ENCODE measurements at regions not wholly inside any gene's neighbourhood (a gene's known extent, or its start where the extent isn't known, plus 50 kb on each side); places are given as distances from the start of the nearest gene placed in this dataset.
"Not testable (repeated sequence)": the region's sequence is repeated elsewhere in the genome, so short reads cannot be mapped to it uniquely, and the experiment has no call there.

DNA sequence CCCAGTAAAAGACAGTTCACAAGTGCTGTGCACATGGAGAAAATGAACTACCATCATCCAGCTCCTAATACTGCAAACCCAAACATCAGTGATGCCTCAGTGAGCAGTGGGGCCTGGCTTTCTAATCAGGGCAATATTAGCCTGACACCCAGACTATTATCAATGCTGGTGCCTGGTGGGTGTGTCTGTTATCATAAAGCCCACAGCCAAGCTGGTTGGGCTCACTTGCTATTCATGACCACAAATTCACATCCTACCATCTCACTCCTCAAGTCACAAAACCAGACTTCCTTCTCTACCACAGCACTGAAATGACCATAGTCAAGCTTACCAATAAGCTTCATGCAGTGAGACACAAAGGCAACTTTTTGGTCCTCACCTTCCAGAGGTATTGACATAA is 180.8 kb upstream of the PLN start:
- intact Hi-C loops (cut with DNase I): no loop called here

DNA sequence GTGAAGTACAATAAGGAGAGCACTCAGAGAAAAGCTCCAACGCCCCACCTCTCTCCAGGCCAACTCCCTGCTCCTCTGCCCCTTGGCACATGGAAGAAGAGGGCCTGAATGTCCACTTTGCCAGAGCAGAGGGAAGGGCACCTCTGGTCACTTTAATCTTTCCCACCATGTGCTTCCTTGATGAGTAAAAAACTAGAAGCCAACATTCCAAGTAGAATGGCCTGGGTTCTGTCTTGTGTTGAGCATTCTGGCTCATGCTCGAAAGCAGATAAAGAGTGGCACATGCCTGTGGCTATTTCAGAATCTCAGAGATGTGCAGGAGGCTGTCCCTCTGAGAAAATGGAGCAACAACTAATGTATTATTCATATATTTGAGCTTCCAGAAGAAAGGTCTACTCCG is 177.4 kb upstream of the PLN start:
- DNase-seq (ENCODE audit: low spot score) (no peak), ATAC-seq (no peak)
- intact Hi-C loops (cut with DNase I): no loop called here

More for the DNA sequence above, 180.8 kb upstream of the PLN start:
- no peak for DNase-seq (ENCODE audit: low spot score)
- no peak for ATAC-seq

DNA sequence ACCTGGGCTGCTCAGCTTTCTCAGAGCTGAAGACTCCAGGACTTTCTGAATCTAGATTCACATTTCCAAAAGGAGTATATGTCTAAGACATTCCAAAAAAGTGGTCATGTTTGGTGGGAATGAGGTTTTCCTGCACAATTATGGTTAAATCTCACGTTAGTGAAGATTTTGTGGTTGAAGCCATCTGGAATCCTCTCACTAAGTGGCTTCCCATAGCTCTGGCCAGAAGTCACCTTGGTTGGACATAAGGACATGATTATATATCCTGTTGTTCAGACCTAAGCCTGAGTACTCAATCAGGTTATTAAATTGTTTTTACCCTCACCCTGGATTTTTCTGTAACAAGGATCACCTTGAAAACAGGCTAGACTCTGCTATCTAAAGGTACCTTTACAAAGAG is 176.1 kb upstream of the PLN start:
- no peak for ATAC-seq
- intact Hi-C loops (cut with DNase I): no loop called here
- no peak for DNase-seq (ENCODE audit: low spot score)

DNA sequence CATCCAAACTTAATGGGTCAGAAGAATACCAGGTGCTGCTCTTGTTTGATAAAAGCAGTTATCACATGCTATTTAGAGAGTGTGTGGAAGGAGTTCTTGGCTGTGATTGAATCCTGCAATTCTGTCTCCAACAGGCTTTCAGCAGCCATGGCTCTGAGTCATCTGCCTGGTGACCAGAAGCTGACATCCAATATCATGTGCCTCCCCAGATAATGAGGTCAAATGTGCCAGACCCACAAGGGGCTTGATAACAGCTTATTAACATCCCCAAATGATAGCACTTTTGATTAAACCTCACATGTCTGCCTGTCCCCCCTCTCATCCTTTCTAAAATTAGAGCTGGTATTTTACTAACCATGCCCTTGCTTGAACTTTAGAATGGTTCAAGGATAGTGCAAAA is 175.7 kb upstream of the PLN start:
- intact Hi-C loops (cut with DNase I): no loop called here
- ATAC-seq (peak; percentile 75), DNase-seq (ENCODE audit: low spot score) (no peak)

DNA sequence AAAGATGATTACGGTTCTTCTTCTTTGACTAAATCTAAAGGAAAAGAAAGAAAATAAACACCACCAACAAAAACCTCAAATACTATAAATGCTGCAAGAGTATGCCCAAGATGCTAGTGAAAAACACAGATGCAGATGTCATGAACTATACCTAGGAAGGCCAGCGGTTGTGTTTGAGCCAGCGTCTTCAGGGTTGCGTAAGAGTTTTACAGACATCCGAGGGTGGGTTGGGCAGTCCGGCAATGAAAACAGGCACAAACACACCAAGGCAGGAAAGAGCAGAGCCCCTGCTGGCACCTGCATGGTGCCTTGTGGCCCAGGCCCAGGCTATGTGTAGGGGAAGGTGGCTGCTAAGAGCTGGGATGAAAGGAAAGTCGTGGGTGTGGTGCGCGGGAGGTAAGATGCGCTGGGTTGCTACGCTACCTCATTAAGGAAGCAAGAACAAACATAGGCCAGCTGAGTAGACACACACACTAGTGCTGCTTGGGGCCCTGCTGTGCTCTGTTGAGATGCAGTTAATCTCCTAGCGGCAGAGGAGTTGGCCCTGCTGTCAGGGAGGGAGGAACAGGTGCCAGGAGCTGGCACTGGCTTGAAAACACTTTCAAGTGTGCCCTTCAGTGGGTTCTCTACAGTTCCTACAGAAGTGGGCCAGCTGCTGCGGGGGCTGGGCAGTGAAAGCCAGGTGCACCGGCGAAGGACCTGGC is 170.2 kb upstream of the PLN start:
- peak; percentile 38 for ATAC-seq
- intact Hi-C loops (cut with DNase I): no loop called here
- no peak for DNase-seq (ENCODE audit: low spot score)

DNA sequence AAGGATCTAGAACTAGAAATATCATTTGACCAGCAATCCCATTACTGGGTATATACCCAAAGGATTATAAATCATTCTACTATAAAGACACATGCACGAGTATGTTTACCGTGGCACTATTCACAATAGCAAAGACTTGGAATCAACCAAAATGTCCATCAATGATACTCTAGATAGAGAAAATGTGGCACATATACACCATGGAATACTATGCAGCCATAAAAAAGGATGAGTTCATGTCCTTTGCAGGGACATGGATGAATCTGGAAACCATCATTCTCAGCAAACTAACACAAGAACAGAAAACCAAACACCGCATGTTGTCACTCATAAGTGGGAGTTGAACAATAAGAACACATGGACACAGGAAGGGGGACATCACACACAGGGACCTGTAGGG is 167.5 kb upstream of the PLN start:
- ATAC-seq; intact Hi-C loops (cut with DNase I); DNase-seq (ENCODE audit: low spot score): not testable (repeated sequence)

DNA sequence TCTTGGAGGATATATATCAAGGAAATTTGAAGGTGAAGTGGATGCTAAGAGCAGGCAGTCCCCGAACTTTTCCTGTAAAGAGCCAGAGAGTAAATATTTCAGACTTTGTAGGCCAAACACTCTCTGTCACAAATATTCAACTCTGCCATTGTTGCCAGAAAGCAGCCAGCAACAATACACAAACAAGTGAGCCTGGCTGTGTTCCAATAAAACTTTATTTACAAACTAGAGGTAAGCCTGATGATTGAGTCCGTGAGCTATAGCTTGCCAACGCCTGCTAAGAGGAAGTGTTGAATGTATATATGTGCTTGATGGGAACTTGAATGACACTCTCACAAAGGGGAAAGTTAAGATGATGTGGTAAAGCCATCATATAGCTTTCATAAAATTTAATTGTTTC is 166.0 kb upstream of the PLN start:
- DNase-seq (ENCODE audit: low spot score) (no peak), ATAC-seq (no peak)
- intact Hi-C loops (cut with DNase I): no loop called here

DNA sequence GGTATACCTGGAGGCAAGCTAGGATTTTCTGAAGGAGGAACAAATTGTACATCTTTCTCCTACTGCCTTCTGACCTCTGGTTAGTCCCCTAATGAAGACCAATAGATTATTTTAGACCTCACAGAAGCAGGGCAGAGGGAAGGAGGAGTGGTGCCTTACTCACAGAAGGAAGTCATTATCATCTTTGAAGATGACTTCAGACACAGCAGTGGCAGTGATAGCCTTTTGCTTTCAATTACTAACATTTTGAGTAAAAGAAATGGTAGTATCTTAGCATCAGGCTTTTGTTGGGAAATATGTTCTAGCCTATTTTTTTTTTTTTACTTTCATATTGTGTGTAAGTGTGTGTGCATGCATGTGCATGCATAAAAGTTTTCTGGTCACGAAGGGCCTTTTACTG is 164.2 kb upstream of the PLN start:
- DNase-seq (ENCODE audit: low spot score) (no peak), ATAC-seq (no peak)
- intact Hi-C loops (cut with DNase I): no loop called here

DNA sequence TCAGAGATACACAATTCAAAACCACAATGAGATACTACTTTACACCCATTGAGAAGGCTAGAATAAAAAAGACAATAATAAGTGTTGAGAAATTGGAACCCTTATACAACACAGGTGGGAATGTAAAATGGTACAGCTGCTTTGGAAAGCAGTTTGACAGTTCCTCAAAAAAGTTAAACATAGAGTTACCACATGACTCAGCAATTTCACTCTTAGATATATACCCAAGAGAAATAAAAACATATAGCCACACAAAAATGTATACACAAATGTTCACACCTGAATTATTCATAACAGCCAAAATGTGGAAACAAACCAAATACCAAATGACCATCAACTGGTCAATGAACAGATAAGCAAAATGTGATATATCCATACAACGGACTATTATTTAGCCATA is 161.1 kb upstream of the PLN start:
- ATAC-seq: no peak
- intact Hi-C loops (cut with DNase I): no loop called here
- DNase-seq (ENCODE audit: low spot score): no peak

DNA sequence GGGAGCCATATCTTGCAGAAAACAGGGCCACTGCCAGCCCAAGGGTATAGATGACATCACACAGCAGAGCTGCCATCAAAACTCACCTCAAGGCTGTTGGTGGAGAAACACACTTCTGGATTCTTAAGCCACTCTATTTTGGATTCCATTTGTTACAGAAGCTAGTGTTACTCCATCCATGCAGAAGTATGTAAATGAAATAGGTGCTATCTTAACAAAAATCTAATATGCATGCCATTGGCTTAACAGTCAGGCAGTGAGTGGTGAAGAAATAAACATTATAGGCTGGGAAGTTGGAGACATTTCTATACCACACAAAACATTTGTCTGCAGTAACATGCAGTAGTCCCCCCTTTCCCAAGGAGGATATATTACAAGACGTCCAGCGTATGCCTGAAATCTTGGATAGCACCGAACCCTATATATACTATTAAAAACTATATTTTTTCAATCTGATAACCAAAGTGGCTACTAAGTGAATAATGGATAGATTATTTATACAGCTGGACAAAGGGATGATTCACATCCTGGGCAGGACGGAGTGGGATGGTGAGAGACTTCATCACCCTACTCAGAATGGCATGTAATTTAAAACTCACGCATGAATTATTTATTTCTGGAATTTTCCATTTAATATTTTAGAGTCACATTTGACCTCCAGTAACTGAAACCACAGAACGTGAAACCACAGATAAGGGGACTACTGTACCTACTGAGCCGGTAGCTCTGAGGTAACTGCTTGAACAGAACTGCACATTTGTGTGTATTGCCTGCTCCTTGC is 160.0 kb upstream of the PLN start:
- ATAC-seq (no peak), DNase-seq (ENCODE audit: low spot score) (no peak)
- intact Hi-C loops (cut with DNase I): no loop called here

DNA sequence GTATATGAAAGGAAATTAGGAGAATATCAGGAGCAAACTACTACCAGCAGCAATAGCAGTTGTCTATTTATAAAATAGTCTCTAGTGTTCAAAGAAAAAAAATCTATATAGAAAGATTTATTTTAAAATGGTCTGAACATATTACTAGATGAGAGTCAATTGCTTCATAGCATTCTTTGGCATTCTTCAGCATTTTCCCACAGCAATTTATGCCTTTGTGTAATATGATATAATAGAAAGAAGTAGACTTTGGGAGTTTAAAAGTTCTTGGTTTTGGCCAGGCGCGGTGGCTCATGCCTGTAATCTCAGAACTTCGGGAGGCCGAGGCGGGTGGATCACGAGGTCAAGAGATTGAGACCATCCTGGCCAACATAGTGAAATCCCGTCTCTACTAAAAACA is 157.0 kb upstream of the PLN start:
- no peak for DNase-seq (ENCODE audit: low spot score)
- no peak for ATAC-seq
- intact Hi-C loops (cut with DNase I): no loop called here

DNA sequence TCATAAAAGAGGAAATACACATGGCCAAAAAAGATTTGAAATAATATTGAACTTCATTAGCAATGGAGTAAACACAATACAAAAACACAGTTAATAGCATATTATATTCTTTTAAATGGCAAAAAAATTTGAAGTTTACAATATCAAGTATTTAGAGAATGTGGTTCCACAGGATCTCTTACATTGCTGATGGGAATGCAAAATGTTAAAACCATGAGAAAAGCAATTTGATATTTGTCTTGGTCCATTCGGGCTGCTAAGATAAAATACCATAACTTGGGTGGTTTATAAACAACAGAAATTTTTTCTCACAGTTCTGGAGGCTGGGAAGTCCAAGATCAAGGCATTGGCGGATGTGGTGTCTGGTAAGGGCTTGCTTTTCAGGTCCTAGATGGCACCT is 154.0 kb upstream of the PLN start:
- intact Hi-C loops (cut with DNase I): no loop called here
- ATAC-seq (no peak), DNase-seq (ENCODE audit: low spot score) (no peak)

DNA sequence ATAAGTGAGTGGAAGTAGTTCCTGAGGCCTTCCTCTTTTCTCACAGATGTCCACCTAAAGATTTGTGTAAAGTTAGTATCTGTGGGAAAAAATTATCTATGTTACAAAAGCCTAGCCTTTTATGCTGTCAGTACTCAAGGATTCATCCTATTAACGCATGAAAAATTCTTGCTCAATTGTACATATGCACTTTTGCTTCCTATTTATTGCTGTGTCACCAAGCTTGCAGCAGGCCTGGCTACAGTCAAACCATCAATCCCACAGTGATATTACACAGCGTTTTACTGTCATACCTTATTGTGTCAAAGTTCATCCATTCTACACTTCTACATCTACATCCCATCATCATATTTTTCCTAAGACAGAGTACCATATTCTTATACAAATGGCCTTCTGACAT is 151.1 kb upstream of the PLN start:
- DNase-seq (ENCODE audit: low spot score) (no peak), ATAC-seq (no peak)
- intact Hi-C loops (cut with DNase I): no loop called here

DNA sequence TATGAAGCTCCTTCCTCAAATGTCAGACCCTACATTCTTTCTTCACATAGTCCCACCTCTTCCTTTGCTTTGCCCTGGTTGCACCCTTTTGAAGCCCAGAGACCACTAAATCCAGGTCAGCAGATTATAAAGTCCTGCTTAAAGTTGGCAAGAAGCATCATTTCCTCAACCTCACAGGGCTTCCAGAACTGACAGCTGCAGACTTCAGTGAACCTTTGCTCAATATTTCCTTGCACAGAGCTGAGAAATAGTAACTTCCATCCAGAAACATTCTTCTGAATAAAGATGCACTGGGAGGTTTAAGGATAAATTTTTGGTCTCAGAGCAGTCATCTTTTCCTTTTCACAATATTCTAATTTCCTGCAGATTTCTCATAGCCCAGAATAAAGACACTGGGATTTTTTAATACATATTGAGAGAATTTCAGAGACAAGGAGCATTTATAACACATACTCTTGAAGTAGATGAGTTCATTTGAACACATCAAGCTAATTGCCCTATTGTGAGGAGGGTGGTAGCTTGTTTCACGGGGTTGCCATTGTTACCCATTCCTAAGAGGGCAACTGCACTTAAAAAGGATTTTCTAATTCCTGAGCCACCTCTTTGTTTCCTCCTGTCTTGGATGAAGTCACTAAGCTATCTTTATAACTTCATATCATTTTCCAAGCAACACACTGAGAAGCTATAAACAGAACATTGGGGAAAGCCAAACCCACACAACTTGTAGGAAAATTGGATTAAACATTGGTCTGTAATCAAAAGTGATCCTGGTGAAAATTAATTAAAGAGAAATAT is 150.2 kb upstream of the PLN start:
- DNase-seq (ENCODE audit: low spot score) (no peak), ATAC-seq (no peak)
- intact Hi-C loops (cut with DNase I): no loop called here

DNA sequence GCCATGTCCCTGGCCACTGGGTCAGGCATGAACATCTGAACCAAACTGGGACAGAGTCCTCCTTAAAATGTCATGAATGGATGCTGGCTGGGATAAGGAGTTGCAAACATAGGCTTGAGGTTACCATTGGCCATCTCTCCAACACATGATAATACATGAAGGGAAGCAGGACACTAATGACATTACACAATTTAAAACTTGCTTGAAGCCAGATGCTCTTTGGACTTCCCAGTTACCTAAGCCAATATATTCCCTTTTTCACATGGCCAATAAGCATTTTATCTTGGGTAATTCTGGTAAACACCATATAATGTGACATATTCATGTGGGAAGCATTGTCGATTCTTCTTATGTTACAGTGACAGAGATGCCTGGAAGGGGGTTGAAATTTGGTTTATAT is 148.0 kb upstream of the PLN start:
- intact Hi-C loops (cut with DNase I): no loop called here
- DNase-seq (ENCODE audit: low spot score) (no peak), ATAC-seq (no peak)

DNA sequence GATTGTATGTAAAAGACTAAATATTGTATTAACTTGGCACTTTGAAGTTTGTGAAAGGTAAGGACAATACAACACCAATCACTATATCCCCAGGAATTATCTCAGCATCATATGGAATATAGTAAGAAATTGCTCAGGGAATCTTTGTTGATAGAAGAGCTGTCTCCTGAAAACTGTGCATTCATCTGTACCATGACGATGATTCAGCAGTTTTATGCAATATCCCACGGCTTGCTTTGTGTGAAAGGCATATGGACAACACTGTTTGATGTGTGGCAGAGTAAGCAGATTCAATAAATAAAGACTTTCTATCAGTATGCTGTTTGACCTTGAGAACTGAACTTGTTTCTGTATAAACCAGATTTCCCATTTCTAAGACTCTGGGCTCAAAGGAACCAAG is 147.5 kb upstream of the PLN start:
- ATAC-seq: no peak
- DNase-seq (ENCODE audit: low spot score): no peak
- intact Hi-C loops (cut with DNase I): no loop called here

DNA sequence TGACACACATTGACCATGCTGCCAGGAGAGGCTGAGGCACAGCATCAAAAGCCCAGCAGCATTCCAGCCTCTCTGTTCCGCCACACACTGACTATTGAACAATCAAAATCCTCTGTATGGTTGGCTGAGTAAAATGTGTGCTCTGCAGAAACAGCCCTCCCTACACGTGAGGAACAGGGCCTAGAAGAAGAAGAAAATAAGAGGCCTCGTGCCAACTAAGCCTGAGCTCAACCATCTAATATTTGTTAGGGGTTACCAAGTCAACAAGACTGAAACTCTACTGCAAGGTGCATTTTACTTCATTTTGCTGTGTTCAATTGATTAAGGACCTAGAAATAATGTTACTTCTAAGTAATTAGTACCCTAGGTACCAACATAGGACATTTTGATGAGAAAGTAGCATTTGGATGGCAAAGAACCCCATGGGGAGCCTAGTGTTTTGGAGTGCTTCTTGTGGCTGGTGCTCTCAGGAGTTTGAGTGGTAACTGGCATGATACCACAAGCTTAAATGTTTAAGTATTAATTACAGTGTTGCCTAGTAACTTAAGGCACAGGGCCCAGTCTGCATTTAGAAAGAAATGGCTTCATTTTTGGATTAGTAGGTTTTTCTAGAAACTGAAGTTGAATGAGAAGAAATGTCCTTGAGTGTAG is 146.6 kb upstream of the PLN start:
- DNase-seq (ENCODE audit: low spot score) (no peak), ATAC-seq (no peak)
- intact Hi-C loops (cut with DNase I): no loop called here

DNA sequence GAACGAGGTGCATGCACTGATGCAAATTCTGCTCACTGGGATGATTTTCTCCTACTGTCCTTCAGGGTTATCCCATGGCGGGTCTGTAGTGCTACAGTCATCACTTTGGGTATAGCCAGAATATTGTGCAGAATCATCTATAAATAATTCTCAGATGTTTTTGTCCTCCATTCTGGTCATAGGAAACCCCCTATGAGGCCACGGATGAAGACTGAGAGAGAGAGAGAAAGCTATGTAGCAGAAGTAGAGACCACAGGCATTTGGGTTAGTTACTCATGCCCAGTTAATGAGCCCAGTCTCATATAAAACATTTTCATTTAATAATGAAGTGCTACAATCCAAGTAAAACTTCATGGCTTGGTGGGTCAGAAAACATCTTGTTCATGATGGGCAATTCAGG is 145.1 kb upstream of the PLN start:
- ATAC-seq (no peak), DNase-seq (ENCODE audit: low spot score) (no peak)
- intact Hi-C loops (cut with DNase I): no loop called here

DNA sequence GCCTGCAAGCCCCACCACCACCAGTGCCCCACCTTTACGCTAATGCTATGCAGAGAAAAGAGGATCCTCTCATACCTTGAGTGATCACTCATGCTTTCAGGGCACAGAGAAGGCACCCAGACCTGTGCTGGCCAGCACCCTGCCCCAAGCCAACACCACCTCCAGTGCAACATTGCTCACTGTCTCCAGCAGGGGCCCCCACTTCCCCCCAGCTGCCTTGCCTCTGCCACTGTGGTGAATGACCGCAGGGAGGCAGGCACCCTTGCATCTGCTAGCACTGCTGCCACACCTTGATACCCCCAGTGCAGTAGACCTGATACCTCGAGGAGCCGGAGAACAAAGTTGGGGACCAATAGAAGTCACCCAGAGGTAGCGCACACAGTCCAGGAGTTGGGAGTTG is 139.2 kb upstream of the PLN start:
- intact Hi-C loops (cut with DNase I): no loop called here

DNA sequence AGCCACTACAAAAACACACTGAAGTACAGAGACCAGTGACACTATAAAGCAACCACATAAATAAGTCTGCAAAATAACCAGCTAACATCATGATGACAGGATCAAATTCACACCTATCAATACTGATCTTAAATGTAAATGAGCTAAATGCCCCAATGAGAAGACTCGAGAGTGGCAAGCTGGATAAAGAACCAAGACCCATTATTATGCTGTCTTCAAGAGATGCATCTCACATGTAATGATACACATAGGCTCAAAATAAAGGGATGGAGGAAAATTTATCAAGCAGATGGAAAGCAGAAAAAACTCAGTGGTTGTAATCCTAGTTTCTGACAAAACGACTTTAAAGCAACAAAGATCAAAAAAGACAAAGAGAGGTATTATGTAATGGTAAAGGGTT is 138.1 kb upstream of the PLN start:
- intact Hi-C loops (cut with DNase I): no loop called here
- DNase-seq (ENCODE audit: low spot score) (no peak), ATAC-seq (no peak)

More for the DNA sequence above, 139.2 kb upstream of the PLN start:
- DNase-seq (ENCODE audit: low spot score): no peak
- ATAC-seq: no peak

Measured in sciatic nerve (tissue), 2 donors.